ENCODE measurements at regions not wholly inside any gene's neighbourhood (a gene's known extent, or its start where the extent isn't known, plus 50 kb on each side); places are given as distances from the start of the nearest gene placed in this dataset.

- no peaks in the 10 kb centered on the region for H3K4me1 Mint-ChIP-seq
- Histone ChIP-seq H3K9me3 (ENCODE audit: control insufficient read depth, insufficient read depth, low read length) (no peaks in the 10 kb centered on the region), H3K4me3 (ENCODE audit: low read length) (no peak overlapping the region), H3K27ac (ENCODE audit: low read length) (no peak overlapping the region), H3K27me3 (ENCODE audit: control insufficient read depth, insufficient read depth, low read length) (no peaks in the 10 kb centered on the region), H3K4me1 (ENCODE audit: control insufficient read depth, insufficient read depth, low read length) (no peaks in the 10 kb centered on the region), H3K36me3 (ENCODE audit: control insufficient read depth, insufficient read depth, low read length) (no peaks in the 10 kb centered on the region)
- no peaks in the 10 kb centered on the region for H3K27me3 Mint-ChIP-seq (ENCODE audit: low read depth in 2 of 2)
- intact Hi-C loops (cut with micrococcal nuclease) = no loop called here
- 83% methylated on average over 6 of the region's 7 CpGs for WGBS (ENCODE audit: insufficient coverage)
- ATAC-seq (no peak), DNase-seq (no peak)
- H3K4me3 Mint-ChIP-seq = no peak overlapping the region
- no peaks in the 10 kb centered on the region for H3K36me3 Mint-ChIP-seq
- H3K9me3 Mint-ChIP-seq = no peaks in the 10 kb centered on the region
- H3K27ac Mint-ChIP-seq = no peak overlapping the region
- TF ChIP-seq, protein P1, sequence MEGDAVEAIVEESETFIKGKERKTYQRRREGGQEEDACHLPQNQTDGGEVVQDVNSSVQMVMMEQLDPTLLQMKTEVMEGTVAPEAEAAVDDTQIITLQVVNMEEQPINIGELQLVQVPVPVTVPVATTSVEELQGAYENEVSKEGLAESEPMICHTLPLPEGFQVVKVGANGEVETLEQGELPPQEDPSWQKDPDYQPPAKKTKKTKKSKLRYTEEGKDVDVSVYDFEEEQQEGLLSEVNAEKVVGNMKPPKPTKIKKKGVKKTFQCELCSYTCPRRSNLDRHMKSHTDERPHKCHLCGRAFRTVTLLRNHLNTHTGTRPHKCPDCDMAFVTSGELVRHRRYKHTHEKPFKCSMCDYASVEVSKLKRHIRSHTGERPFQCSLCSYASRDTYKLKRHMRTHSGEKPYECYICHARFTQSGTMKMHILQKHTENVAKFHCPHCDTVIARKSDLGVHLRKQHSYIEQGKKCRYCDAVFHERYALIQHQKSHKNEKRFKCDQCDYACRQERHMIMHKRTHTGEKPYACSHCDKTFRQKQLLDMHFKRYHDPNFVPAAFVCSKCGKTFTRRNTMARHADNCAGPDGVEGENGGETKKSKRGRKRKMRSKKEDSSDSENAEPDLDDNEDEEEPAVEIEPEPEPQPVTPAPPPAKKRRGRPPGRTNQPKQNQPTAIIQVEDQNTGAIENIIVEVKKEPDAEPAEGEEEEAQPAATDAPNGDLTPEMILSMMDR (IDR thresholded peaks at IDR 0.05) = no peak
Measured at GRCh38 chr7:47661051-47661714, 79.3 kb upstream of the TNS3 start.

- Histone ChIP-seq H3K4me3 (ENCODE audit: low read length) (no peak overlapping the region), H3K27ac (ENCODE audit: low read length) (no peak overlapping the region), H3K27me3 (ENCODE audit: control insufficient read depth, insufficient read depth, low read length) (no peaks in the 10 kb centered on the region), H3K36me3 (ENCODE audit: control insufficient read depth, insufficient read depth, low read length) (no peaks in the 10 kb centered on the region), H3K4me1 (ENCODE audit: control insufficient read depth, insufficient read depth, low read length) (no peaks in the 10 kb centered on the region), H3K9me3 (ENCODE audit: control insufficient read depth, insufficient read depth, low read length) (no peaks in the 10 kb centered on the region)
- H3K27me3 Mint-ChIP-seq (ENCODE audit: low read depth in 2 of 2) = no peaks in the 10 kb centered on the region
- DNase-seq (no peak), ATAC-seq (no peak)
- TF ChIP-seq, protein P1 (IDR thresholded peaks at IDR 0.05) = no peak
- no peaks in the 10 kb centered on the region for H3K4me1 Mint-ChIP-seq
- no peaks in the 10 kb centered on the region for H3K36me3 Mint-ChIP-seq
- WGBS (ENCODE audit: insufficient coverage) = 88% methylated on average over 12 of the region's 12 CpGs
- no peak overlapping the region for H3K27ac Mint-ChIP-seq
- intact Hi-C loops (cut with micrococcal nuclease) = no loop called here
- no peaks in the 10 kb centered on the region for H3K9me3 Mint-ChIP-seq
- H3K4me3 Mint-ChIP-seq = no peak overlapping the region
Measured at GRCh38 chr7:47659664-47660462, 78.0 kb upstream of the TNS3 start.

DNA sequence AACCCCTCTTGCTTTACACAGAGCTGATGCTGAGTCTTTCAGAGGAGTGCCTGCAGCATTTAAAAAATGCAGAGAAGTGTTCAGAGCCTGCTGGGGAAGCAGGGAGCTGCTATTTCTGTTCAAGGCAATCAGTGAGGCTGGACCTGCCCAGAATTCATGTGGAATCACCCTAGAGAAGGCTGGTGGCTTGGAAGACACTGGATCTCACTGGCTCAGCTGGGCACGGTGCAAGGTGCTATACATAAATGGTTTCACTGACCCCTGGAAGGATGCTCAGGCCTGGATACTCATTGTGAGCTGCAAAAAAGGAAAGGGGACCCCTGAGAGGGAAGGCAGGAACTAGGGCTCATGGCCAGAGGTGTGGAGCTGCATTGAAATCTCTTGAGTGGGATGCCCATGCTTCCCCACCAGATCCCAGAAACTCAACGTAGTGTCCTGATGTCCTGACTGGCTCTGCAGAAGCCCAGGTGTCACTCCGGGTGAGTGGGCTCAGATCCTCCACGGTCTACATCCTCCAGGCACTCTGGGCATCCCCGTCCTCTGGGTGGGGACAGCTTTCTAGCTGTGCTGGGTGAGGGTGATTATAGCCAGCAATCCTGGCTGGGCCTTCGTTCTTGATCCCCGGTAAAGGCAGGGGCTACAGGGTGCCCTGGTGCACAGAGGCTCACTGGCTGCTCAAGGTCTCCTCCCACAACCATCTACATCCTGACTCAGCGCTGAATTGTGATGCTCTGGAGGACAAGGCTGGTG, 77.2 kb upstream of the TNS3 start:
- no peak overlapping the region for H3K4me3 Mint-ChIP-seq
- no peaks in the 10 kb centered on the region for H3K4me1 ChIP-seq (ENCODE audit: control insufficient read depth, insufficient read depth, low read length)
- intact Hi-C loops (cut with micrococcal nuclease) = no loop called here
- H3K27ac ChIP-seq (ENCODE audit: low read length) = no peak overlapping the region
- no peak overlapping the region for H3K4me3 ChIP-seq (ENCODE audit: low read length)
- DNase-seq (no peak), ATAC-seq (no peak)
- H3K36me3 ChIP-seq (ENCODE audit: control insufficient read depth, insufficient read depth, low read length) = no peaks in the 10 kb centered on the region
- no peaks in the 10 kb centered on the region for H3K4me1 Mint-ChIP-seq
- TF ChIP-seq, protein P1 (IDR thresholded peaks at IDR 0.05) = no peak
- no peaks in the 10 kb centered on the region for H3K27me3 Mint-ChIP-seq (ENCODE audit: low read depth in 2 of 2)
- no peak overlapping the region for H3K27ac Mint-ChIP-seq
- 90% methylated on average over 8 of the region's 8 CpGs for WGBS (ENCODE audit: insufficient coverage)
- no peaks in the 10 kb centered on the region for H3K36me3 Mint-ChIP-seq
- no peaks in the 10 kb centered on the region for H3K27me3 ChIP-seq (ENCODE audit: control insufficient read depth, insufficient read depth, low read length)
- no peaks in the 10 kb centered on the region for H3K9me3 ChIP-seq (ENCODE audit: control insufficient read depth, insufficient read depth, low read length)
- no peaks in the 10 kb centered on the region for H3K9me3 Mint-ChIP-seq

Measured in natural killer cell (primary cell).